GM21576 (cell line): ENCODE measurements at regions not wholly inside any gene's neighbourhood (a gene's known extent, or its start where the extent isn't known, plus 50 kb on each side); places are given as distances from the start of the nearest gene placed in this dataset.

ENCODE experiments used
- ATAC-seq: cut with Tn5 transposase; IDR thresholded peaks from one replicate; pipeline ENCODE4 v1.9.1; 2021; ENCODE audit warnings: mild to moderate bottlenecking, moderate library complexity; ENCODE audit not compliant: unreplicated experiment

DNA sequence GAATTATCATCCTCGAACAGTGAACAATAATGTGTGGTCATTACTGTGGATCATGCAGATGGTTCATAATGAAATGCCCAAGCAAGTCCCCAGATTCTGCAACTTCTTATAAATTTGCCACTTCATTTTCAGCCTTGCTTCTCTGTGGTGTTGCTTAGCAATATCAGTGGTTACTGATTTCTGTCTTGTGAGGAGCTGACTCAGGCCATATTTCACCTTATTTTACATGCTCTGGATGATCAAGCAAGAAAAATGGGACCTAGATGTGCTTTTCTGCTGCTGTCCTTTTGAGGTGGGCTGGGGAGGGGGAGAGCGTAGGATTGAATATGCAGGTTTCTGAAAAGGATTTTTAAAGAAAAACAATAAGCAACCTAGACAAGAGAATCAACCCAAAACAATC is 188.3 kb downstream of the SLC24A2 start:
- ATAC-seq = no peak

DNA sequence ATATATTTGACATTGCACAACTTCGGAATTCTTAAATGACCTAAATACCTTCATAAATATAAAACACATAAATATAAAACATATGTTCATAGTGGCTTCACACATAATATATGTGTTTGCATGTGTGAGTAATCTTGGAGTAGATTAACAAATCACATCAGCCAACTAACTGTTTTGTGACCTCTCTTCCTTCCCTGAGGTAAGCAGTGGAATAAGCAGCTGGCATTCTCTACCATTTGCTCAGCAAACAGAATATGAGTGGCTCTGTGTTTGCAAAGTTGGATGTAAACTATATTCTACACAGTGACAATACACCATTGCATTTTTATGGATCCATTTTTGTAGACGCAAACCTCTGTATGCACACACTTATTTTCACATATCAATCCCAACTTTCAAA is 189.9 kb downstream of the ACER2 start:
- ATAC-seq = no peak

DNA sequence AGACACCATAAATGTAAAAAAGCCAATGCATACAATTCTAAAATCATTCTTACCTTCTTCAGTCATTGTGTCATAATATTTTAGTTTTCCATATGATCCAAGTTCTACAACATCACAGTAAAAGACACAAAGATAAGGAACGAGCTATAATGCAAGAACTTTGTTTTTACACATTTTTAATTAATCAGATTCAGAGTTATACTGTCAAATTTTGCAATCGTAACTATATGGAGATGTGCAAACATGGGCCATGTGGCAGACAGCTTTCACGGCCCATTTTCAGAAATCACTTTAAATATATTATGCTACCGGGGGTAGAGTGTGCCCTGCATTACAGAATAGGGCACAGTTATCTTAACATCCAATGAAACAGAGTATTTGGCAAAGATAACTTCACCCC is 188.4 kb downstream of the ACER2 start:
- no peak for ATAC-seq

DNA sequence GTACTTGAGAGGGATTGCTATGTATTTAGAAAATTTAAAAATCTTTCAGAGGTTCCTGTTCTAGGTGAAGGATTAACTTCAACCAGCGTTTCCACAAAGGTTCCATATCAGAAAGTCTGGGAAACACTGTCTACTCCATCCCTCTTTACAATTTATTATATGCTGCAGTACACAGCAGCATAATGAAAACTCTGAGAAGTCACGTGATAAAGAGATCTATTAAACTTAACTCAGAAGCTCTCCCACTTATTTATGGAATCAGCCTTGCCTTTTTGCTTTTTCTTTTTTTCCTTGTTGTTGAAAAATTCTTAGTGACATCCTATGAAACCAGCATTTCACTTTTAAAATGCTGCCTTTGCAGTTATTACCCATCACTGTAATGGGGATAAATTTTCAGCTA is 186.2 kb downstream of the ACER2 start:
- no peak for ATAC-seq

DNA sequence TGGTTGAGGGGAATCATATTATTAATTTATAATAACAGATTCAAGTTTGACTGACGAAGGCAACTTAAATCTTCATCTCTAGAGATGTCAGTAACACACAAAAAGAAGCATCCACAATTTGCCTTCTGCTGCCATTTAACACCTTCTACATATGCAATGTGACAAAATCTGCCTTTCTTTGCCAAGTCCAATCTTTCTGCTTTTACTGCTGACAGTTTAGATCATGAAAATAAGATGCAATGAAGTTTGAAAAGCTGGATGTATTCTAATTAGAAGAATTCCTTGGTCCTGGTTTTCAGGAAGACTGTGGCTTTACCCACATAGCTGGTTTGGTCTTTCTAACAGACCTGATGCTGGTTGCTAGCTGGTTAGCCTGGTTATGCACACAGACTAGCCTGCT is 178.9 kb downstream of the ACER2 start:
- no peak for ATAC-seq

DNA sequence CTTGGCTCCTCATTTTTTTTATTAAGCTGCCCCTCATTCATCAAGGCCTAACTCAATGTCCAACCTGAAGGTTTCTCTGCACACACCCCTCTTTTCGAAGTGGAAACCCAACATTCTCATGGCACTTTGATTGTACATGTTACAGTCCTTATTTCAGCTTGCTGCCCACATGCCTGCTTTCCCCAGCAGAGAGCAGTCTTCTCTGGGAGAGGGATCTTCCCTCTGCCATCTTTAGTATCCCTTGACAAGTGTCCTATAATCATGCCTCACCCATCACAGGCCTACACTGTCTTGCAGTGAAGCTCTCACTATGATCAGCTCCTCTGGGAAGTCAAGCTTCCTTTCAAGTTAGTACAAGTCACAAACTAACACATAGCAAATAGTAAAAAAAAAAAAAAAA is 175.1 kb downstream of the ACER2 start:
- no peak for ATAC-seq

DNA sequence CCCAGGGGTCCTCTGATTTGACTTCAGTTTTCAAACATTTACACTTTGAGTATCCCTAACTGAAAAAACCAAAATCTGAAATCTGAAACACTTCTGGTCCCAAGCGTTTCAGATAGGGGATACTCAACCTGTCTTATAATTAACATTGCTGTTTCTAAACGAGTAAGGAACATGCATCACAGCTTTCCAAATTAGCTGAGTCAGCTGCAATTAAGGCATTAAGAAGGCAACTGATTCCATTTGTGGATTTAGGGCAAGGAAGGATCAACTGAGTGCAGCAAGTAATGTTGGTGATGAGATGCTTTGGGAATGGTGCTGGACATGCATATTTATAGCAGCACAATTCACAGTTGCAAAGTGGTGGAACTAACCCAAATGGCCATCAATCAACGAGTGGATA is 168.6 kb downstream of the ACER2 start:
- ATAC-seq = no peak

DNA sequence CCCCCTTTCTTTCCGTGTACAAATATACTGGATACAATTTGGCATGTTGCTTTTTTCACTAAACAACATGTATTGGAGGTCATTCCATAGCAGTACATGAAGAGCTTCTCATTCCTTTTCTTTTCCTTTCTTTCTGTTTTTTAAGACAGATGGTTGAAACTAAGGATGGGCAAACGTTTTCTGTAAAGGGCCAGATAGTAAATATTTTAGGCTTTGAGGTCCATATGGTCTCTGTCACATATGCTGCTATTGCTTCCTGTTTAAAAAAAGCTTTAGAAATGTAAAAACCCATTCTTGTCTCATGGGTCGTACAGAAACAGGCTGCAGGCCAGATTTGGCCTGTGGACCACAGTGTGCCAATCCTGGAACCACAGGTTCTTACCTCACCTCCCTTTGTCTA is 160.1 kb downstream of the ACER2 start:
- no peak for ATAC-seq

DNA sequence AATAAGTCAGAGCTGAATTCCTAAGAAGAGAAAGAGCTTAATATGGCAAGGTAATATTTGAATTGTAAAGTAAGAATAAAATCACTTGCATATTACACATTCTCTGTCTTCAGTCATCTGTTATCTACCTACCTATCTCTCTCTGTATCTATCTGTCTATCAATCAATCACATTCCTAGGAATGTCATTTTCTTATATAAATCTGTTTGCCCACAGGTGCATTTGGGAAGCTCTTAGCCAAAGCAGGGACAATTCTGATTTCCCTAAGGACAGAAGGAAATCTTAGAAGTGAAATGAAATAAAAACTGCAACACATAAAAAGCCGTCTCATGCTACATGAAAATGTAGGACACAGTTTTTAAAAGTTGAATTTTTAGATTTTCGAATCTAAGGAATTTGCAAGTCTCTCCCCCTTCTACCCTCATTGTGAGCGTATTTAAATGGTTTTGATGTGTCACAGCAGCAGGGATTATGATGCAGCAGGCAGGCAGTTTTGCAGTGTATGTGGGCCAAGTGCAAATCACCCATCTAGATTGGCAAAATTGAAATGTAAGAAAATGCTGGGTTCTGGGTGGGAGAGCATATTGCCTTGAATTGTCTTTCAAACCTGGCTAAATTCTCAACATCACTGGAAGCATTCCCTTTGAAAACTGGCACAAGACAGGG is 155.7 kb downstream of the ACER2 start:
- no peak for ATAC-seq

DNA sequence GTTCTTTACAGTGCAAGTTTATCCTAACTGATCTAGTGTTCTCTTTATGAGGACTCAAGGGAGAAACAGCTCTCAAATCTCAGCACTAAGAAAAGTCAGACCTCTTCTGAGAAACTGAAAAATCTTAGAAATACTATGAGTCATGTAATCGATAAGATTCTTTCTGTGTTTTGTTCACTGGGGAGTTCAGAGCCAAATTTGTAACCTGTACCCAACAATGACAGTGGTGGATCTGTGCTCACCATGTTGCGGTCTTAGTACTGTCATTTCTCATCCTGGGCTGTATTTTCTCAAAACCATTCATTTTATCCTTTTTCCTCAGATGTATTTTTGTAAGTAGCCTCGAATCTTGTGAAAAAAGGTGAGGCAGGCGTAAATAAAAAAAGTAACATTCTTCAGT is 146.4 kb downstream of the ACER2 start:
- ATAC-seq = no peak

DNA sequence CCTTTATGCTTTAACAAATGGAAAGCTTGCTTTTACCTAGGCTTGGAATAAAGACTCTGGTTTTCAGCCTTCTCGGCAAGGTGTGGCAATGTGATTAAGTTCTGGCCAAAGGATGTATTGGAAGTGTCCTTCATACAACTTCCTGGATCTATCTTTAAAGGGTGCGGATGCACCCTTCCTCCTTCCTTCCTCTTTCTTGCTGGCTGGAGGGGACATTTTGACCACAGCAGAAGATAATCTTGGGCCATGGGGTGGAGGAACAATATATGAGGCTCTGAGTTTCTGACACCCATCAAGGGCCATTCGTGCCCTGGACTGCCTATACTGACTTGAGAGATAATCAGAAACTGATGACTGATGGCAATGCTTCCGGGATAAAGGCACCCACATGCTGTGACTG is 145.7 kb downstream of the ACER2 start:
- ATAC-seq = no peak

DNA sequence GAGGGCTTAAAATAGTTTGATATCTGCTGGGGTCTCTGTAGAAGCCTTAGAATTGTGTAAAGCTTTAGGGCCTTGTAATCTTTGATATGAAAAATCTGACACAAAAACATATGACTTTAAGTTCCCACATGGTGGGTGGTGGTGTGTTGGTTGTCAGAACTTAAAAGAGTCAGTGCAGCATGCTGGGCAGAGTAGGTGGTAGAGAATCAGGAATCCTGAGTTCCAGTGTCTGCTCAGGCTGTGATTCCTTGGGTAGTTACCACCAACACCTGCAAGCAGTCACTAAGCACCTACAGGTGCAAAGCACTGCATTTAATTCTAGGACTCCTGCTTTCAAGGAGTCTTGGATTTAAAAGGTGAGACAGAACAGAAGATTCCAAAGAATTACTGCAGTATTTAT is 144.6 kb downstream of the ACER2 start:
- ATAC-seq = no peak

DNA sequence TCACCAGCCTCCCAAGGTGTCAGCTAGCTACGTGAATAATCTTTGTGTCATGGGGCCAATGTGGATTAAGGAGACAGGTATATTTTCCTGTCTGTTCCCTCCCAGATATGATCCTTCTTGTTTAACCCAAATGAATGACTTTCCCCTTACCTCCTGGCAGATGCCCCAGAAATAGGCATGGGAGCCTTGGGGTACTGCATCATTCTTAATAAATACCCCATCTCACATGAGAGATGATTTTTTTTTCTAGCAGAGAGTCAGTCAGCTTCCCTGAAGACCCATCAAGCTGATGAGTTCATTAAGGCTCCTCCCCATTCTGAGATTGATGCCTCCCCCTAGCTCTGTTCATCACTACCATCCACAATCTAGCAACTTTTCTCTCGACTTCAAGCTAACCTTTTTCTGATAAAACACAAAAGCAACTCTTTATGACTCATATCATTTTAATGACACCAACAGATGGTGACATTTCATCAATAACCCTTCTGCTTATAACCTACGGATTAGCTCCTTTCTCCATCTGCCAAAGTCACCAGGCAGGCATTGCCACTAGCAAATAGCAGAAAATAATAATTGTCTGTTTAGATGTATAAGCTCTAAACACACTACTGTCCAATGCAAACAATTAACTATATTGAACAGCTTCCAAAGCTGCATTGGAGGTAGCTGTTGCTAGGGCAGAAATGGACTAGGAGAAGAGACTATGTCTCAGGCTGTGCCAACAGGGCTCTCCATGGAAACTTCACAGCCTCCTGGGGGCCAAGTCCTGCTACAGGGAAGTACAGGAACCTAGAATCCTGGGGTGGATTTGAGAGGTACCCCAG is 143.7 kb downstream of the ACER2 start:
- no peak for ATAC-seq

DNA sequence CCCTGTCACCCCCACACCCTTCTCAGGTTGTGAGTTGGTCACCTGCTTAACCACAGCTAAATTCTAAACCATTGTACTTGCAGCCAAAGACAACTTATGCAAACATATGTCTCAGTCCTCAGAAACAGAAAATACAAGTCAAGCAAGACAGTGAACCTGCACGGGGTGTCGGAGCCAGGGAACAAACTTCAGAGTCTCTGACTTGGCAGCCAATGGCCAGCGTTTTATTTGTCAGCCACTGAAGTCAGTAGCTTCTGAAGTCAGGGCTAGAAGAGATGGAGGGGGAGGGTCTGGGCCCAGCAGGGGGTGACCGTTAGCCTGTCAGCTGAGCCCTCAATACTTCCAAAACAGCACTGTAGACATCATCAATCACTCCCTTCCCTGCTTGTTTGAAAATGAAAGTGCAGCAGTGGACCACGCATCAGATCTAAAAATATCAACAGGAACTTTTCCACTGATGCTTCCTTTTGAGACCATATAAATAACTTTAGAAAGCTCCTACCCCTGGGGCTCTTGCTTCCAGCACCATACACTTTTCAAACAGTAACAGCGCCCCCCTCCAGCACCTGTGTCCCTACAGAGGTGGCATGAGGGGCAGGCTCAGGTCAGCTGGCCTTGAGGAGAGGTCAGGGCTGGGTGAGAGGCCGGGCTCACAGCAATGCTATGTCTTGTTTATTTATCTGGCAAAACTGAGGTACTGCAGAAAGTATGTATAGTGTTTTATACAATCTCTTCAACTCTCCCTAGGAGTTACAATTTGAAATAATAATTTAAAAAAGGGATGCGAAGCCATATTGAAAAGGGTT is 142.5 kb downstream of the ACER2 start:
- ATAC-seq = peak; percentile 74

DNA sequence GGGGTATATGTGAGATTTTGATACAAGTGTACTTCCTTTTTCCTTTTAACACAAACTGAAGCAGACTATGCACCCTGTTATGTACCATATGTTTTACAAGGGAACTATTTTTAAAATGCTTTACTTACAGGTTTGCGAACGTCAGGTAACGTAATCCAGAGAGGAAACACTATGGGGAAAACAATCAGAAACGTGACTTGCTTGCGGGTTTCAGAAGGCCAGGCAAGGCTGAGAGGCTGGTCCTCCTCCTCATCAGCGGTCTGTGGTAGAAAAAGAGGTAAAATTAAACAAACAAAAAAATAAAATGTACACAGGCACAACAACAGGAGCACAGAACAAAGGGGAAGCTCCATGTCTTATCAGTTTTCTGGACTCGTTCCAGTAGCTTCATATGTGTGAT is 141.2 kb downstream of the ACER2 start:
- ATAC-seq = no peak

DNA sequence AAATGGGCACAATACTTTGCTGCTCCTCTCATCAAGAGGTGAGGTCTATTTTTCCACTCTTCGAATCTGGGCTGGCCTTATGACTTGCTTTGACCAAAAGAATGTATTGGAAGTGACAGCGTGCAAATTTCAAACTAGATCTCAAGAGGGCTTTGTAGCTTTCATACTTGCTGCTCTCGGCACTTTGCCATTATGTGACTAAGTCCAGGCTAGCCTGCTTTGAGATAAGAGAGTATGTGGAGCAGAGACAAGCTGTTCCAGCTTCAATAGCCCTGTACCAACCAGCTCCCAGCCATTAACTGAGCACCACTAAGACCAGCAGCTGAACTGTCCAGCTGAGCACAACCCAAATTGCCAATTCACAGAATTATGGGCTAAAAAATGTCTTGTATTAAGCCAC is 124.6 kb downstream of the ACER2 start:
- ATAC-seq = no peak

DNA sequence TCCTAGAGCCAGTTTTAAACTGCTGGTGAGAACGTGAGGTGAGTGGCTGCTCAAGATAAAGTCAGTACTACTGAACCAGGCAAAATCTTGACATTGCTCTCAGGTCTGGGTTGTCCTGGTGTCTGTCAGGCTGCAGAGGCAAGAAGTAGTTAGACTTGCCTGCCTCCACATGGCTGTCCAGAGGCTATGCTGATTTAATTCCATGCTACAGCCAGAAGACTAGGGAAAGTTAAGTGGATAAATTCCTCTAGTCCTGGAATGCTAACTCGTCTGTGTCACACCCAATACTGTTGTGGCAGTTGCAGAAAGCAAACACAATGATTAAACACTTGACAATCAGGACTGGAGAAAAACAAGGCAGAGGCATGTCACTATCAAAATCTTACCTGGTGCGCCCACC is 118.9 kb downstream of the ACER2 start:
- ATAC-seq = no peak

DNA sequence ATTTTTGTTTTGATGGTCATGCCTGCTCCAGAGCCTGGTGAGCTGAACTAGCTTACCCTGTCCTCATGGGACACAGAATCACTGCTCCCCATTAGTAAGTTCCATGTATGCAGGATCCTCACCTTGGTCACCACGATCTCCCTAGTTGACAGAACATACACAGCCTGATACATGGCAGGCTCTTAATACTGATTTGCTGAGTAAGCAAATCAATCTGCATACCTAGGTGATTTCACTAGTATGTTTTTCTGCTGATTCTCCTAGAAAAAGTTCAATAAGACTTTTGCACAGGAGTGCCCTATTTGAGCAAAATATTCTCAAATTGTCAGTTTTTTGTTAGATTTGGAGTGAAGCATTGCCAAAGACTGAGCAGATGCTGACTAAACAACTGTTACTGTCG is 113.7 kb downstream of the ACER2 start:
- ATAC-seq = no peak

DNA sequence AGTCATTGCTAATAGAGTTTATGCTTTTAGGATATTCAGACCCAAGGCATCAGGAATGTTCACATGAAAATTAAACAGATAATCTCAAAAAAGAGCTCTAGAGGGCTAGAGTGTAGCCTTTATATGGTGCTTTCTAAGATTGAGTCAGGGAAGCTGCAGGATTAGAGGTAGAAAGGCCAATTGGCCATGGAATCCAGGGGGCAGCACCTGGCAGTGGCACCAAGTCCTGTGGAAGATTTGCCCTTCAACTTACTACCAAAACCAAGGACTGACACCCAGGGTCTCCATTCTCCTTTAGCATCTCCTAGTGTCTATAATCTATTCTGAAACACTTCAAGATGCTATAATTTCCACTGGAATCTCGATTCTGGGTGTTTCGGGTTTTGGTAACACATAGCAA is 112.4 kb downstream of the ACER2 start:
- no peak for ATAC-seq

DNA sequence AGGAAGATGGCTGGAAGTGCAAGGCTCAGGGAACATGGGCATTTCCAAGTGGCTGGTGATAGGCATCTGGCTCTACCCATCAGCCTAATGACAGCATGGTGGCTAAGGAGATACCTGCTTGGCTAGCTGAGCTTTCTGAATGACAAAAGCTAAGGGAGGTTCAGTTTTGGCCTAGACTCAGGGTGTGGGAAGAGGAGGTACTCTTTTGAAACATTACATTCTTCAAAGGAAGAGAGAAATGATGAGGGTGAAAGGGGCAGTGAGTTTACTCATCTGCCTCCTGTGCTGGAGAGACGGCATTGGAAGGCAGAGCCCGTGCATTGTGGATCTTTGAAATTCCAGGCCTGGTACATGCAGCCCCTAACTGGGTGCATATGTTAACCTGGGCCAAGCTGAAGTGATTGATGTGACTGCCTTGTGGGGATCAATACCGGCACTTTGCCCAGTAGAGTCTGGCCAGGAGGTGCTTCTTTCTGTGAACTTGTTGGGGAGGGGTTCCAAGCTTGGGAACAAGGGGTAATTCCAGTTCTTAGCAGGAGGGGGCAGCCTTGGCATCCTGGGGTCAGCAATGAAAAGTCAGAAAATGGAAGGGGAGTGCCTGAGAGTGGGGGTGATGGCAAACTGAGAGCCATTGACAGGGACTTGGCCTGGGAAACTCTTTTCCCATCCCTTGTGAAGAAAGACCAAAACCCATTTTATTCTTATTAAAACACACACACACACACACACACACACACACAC is 108.6 kb downstream of the ACER2 start:
- ATAC-seq = no peak

DNA sequence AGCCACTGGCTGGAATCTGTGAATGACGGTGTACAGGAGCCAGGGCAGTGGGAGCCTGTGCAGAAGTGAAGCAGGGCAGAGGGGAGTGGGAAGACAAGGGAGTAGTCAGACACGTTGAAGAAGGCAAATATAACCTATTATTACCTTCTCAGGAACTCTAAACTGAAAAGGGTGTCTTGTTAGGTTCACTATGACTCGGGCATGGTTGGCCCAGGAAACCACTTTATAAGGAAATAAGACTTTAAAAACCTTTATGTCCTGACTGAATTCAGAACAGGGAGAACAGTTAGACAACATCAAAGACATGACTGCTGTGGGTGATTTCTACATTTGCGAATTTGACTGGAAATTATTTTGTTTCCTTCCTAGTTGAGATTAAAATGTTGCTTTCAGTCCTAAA is 107.5 kb downstream of the ACER2 start:
- no peak for ATAC-seq
